ENCODE measurements at regions not wholly inside any gene's neighbourhood (a gene's known extent, or its start where the extent isn't known, plus 50 kb on each side); places are given as distances from the start of the nearest gene placed in this dataset.

GRCh38 chr4:75135068-75135825 is 202.3 kb downstream of the PARM1 start:
- TF ChIP-seq CTCF (conservative IDR thresholded peaks at IDR 0.05) = no peak
- no peak overlapping the region for H3K27ac ChIP-seq

- peak overlapping the region; percentile 42; the same call in 1 of the 2 replicates for H3K27ac ChIP-seq
These were observed 194.0 kb downstream of the PARM1 start for GRCh38 chr4:75126870-75127269.

GRCh38 chr4:75126058-75126457 is 193.1 kb downstream of the PARM1 start:
- H3K27ac ChIP-seq = no peak overlapping the region
- no peak for TF ChIP-seq CTCF (conservative IDR thresholded peaks at IDR 0.05)

GRCh38 chr4:75122424-75123014 is 189.6 kb downstream of the PARM1 start:
- H3K27ac ChIP-seq = no peak overlapping the region
- no peak for TF ChIP-seq CTCF (conservative IDR thresholded peaks at IDR 0.05)

- no peak for TF ChIP-seq CTCF (conservative IDR thresholded peaks at IDR 0.05)
- H3K27ac ChIP-seq = no peak overlapping the region
These were observed 185.8 kb downstream of the PARM1 start for GRCh38 chr4:75118739-75119138.

GRCh38 chr4:75110061-75110460 is 177.1 kb downstream of the PARM1 start:
- TF ChIP-seq CTCF (conservative IDR thresholded peaks at IDR 0.05) = no peak
- no peak overlapping the region for H3K27ac ChIP-seq

GRCh38 chr4:75107755-75108612 is 175.1 kb downstream of the PARM1 start:
- H3K27ac ChIP-seq = no peak overlapping the region
- no peak for TF ChIP-seq CTCF (conservative IDR thresholded peaks at IDR 0.05)

Data from VCaP (cell line).